ENCODE measurements at regions not wholly inside any gene's neighbourhood (a gene's known extent, or its start where the extent isn't known, plus 50 kb on each side); places are given as distances from the start of the nearest gene placed in this dataset.

- Histone ChIP-seq H3K9me3 (ENCODE audit: control insufficient read depth in 2 of 3, low read length in 3 of 3) (peaks cover 0 to 8% (median 0%) of the 10 kb centered on the region in 3 experiments), H3K4me1 (ENCODE audit: control insufficient read depth in 2 of 2, insufficient read depth in 2 of 2, low read length in 2 of 2) (no peaks in the 10 kb centered on the region), H3K36me3 (ENCODE audit: control insufficient read depth in 2 of 3, insufficient read depth in 3 of 3, low read length in 3 of 3) (no peaks in the 10 kb centered on the region), H3K27ac (ENCODE audit: low read depth, low read length) (no peak overlapping the region), H3K27me3 (ENCODE audit: control insufficient read depth in 2 of 2, insufficient read depth in 2 of 2, low read length in 2 of 2) (no peaks in the 10 kb centered on the region), H3K4me3 (ENCODE audit: low read length) (no peak overlapping the region)
- DNase-seq (no peak), ATAC-seq (no peak)
- POLR2A ChIA-PET, result no interaction called here
- Mint-ChIP-seq H3K36me3 (peaks cover 0 to 4% (median 0%) of the 10 kb centered on the region in 5 donors), H3K27ac (no peak overlapping the region), H3K9me3 (peaks cover 3 to 37% (median 17%) of the 10 kb centered on the region in 11 donors), H3K27me3 (no peaks in the 10 kb centered on the region), H3K4me3 (no peak overlapping the region), H3K4me1 (no peaks in the 10 kb centered on the region)
- intact Hi-C loops (cut with micrococcal nuclease), result no loop called here
- CTCF ChIA-PET, result no interaction called here
These were observed 549.2 kb upstream of the BRINP3 start for GRCh38 chr1:191026828-191027227.

- Mint-ChIP-seq H3K36me3 (no peaks in the 10 kb centered on the region), H3K4me3 (no peak overlapping the region), H3K4me1 (no peaks in the 10 kb centered on the region), H3K9me3 (peaks cover 2 to 42% (median 13%) of the 10 kb centered on the region in 11 donors), H3K27ac (no peak overlapping the region), H3K27me3 (no peaks in the 10 kb centered on the region)
- no peaks in the 10 kb centered on the region for H3K27me3 ChIP-seq (ENCODE audit: control insufficient read depth in 2 of 2, insufficient read depth in 2 of 2, low read length in 2 of 2)
- POLR2A ChIA-PET, result no interaction called here
- H3K27ac ChIP-seq (ENCODE audit: low read depth, low read length), result no peak overlapping the region
- H3K4me3 ChIP-seq (ENCODE audit: low read length), result no peak overlapping the region
- CTCF ChIA-PET, result no interaction called here
- no peaks in the 10 kb centered on the region for H3K36me3 ChIP-seq (ENCODE audit: control insufficient read depth in 2 of 3, insufficient read depth in 3 of 3, low read length in 3 of 3)
- intact Hi-C loops (cut with micrococcal nuclease), result no loop called here
- no peaks in the 10 kb centered on the region for H3K4me1 ChIP-seq (ENCODE audit: control insufficient read depth in 2 of 2, insufficient read depth in 2 of 2, low read length in 2 of 2)
- no peaks in the 10 kb centered on the region for H3K9me3 ChIP-seq (ENCODE audit: control insufficient read depth in 2 of 3, low read length in 3 of 3)
- DNase-seq (no peak), ATAC-seq (no peak)
These were observed 556.5 kb upstream of the BRINP3 start for GRCh38 chr1:191034132-191034531.

- no peaks in the 10 kb centered on the region for H3K9me3 ChIP-seq (ENCODE audit: control insufficient read depth in 2 of 3, low read length in 3 of 3)
- no peaks in the 10 kb centered on the region for H3K36me3 Mint-ChIP-seq
- no peaks in the 10 kb centered on the region for H3K4me1 Mint-ChIP-seq
- H3K4me3 ChIP-seq (ENCODE audit: low read length), result no peak overlapping the region
- ATAC-seq (no peak), DNase-seq (no peak)
- no peak overlapping the region for H3K4me3 Mint-ChIP-seq
- no peaks in the 10 kb centered on the region for H3K36me3 ChIP-seq (ENCODE audit: control insufficient read depth in 2 of 3, insufficient read depth in 3 of 3, low read length in 3 of 3)
- intact Hi-C loops (cut with micrococcal nuclease), result no loop called here
- no peaks in the 10 kb centered on the region for H3K27me3 Mint-ChIP-seq
- H3K27me3 ChIP-seq (ENCODE audit: control insufficient read depth in 2 of 2, insufficient read depth in 2 of 2, low read length in 2 of 2), result no peaks in the 10 kb centered on the region
- peaks cover 1 to 19% (median 4%) of the 10 kb centered on the region in 11 donors for H3K9me3 Mint-ChIP-seq
- no peak overlapping the region for H3K27ac Mint-ChIP-seq
- CTCF ChIA-PET, result interaction anchor here (0.6 kb wide), 1 partner anchor 561 kb away, joined by 3 read pairs; no protein-coding TSS in a partner anchor
- H3K4me1 ChIP-seq (ENCODE audit: control insufficient read depth in 2 of 2, insufficient read depth in 2 of 2, low read length in 2 of 2), result no peaks in the 10 kb centered on the region
- POLR2A ChIA-PET, result no interaction called here
- no peak overlapping the region for H3K27ac ChIP-seq (ENCODE audit: low read depth, low read length)
These were observed 565.4 kb upstream of the BRINP3 start for GRCh38 chr1:191043066-191043465.

- no peaks in the 10 kb centered on the region for H3K4me1 Mint-ChIP-seq
- no peak overlapping the region for H3K27ac Mint-ChIP-seq
- H3K36me3 Mint-ChIP-seq, result no peaks in the 10 kb centered on the region
- Histone ChIP-seq H3K4me1 (ENCODE audit: control insufficient read depth in 2 of 2, insufficient read depth in 2 of 2, low read length in 2 of 2) (no peaks in the 10 kb centered on the region), H3K27ac (ENCODE audit: low read depth, low read length) (no peak overlapping the region), H3K27me3 (ENCODE audit: control insufficient read depth in 2 of 2, insufficient read depth in 2 of 2, low read length in 2 of 2) (no peaks in the 10 kb centered on the region), H3K4me3 (ENCODE audit: low read length) (no peak overlapping the region), H3K9me3 (ENCODE audit: control insufficient read depth in 2 of 3, low read length in 3 of 3) (no peaks in the 10 kb centered on the region), H3K36me3 (ENCODE audit: control insufficient read depth in 2 of 3, insufficient read depth in 3 of 3, low read length in 3 of 3) (no peaks in the 10 kb centered on the region)
- H3K4me3 Mint-ChIP-seq, result no peak overlapping the region
- ATAC-seq (no peak), DNase-seq (no peak)
- intact Hi-C loops (cut with micrococcal nuclease), result no loop called here
- CTCF ChIA-PET, result no interaction called here
- POLR2A ChIA-PET, result no interaction called here
- H3K9me3 Mint-ChIP-seq, result peaks cover 0 to 47% (median 9%) of the 10 kb centered on the region in 11 donors
- H3K27me3 Mint-ChIP-seq, result no peaks in the 10 kb centered on the region
These were observed 572.1 kb upstream of the BRINP3 start for GRCh38 chr1:191049781-191050180.

- intact Hi-C loops (cut with micrococcal nuclease), result no loop called here
- POLR2A ChIA-PET, result no interaction called here
- no peaks in the 10 kb centered on the region for H3K4me1 Mint-ChIP-seq
These were observed 575.2 kb upstream of the BRINP3 start for GRCh38 chr1:191052888-191053287.

GRCh38 chr1:191065346-191065745, 587.7 kb upstream of the BRINP3 start:
- intact Hi-C loops (cut with micrococcal nuclease), result no loop called here
- DNase-seq, result no peak

More at GRCh38 chr1:191052888-191053287, 575.2 kb upstream of the BRINP3 start:
- Mint-ChIP-seq H3K4me3 (no peak overlapping the region), H3K36me3 (no peaks in the 10 kb centered on the region), H3K27me3 (no peaks in the 10 kb centered on the region), H3K9me3 (peaks cover 0 to 38% (median 9%) of the 10 kb centered on the region in 11 donors), H3K27ac (no peak overlapping the region)
- H3K9me3 ChIP-seq (ENCODE audit: control insufficient read depth in 2 of 3, low read length in 3 of 3), result no peaks in the 10 kb centered on the region
- no peak overlapping the region for H3K27ac ChIP-seq (ENCODE audit: low read depth, low read length)
- no peak overlapping the region for H3K4me3 ChIP-seq (ENCODE audit: low read length)
- no peak for DNase-seq
- no peaks in the 10 kb centered on the region for H3K27me3 ChIP-seq (ENCODE audit: control insufficient read depth in 2 of 2, insufficient read depth in 2 of 2, low read length in 2 of 2)
- H3K4me1 ChIP-seq (ENCODE audit: control insufficient read depth in 2 of 2, insufficient read depth in 2 of 2, low read length in 2 of 2), result no peaks in the 10 kb centered on the region
- no peaks in the 10 kb centered on the region for H3K36me3 ChIP-seq (ENCODE audit: control insufficient read depth in 2 of 3, insufficient read depth in 3 of 3, low read length in 3 of 3)
- CTCF ChIA-PET, result no interaction called here
- no peak for ATAC-seq

GRCh38 chr1:191065771-191066170, 588.1 kb upstream of the BRINP3 start:
- H3K27me3 ChIP-seq (ENCODE audit: control insufficient read depth in 2 of 2, insufficient read depth in 2 of 2, low read length in 2 of 2), result no peaks in the 10 kb centered on the region
- CTCF ChIA-PET, result no interaction called here
- no peak overlapping the region for H3K27ac ChIP-seq (ENCODE audit: low read depth, low read length)
- H3K4me3 Mint-ChIP-seq, result no peak overlapping the region
- H3K4me1 Mint-ChIP-seq, result no peaks in the 10 kb centered on the region
- H3K27me3 Mint-ChIP-seq, result no peaks in the 10 kb centered on the region
- ATAC-seq, result no peak
- peaks cover 3 to 22% (median 10%) of the 10 kb centered on the region in 11 donors for H3K9me3 Mint-ChIP-seq
- POLR2A ChIA-PET, result no interaction called here
- H3K9me3 ChIP-seq (ENCODE audit: control insufficient read depth in 2 of 3, low read length in 3 of 3), result no peaks in the 10 kb centered on the region
- H3K36me3 ChIP-seq (ENCODE audit: control insufficient read depth in 2 of 3, insufficient read depth in 3 of 3, low read length in 3 of 3), result no peaks in the 10 kb centered on the region
- H3K27ac Mint-ChIP-seq, result no peak overlapping the region
- no peak overlapping the region for H3K4me3 ChIP-seq (ENCODE audit: low read length)
- intact Hi-C loops (cut with micrococcal nuclease), result no loop called here
- H3K36me3 Mint-ChIP-seq, result no peaks in the 10 kb centered on the region
- no peaks in the 10 kb centered on the region for H3K4me1 ChIP-seq (ENCODE audit: control insufficient read depth in 2 of 2, insufficient read depth in 2 of 2, low read length in 2 of 2)
- DNase-seq, result no peak

More at GRCh38 chr1:191065346-191065745, 587.7 kb upstream of the BRINP3 start:
- no peak for ATAC-seq
- H3K4me1 ChIP-seq (ENCODE audit: control insufficient read depth in 2 of 2, insufficient read depth in 2 of 2, low read length in 2 of 2), result no peaks in the 10 kb centered on the region
- ChIA-PET CTCF (no interaction called here), POLR2A (no interaction called here)
- H3K36me3 ChIP-seq (ENCODE audit: control insufficient read depth in 2 of 3, insufficient read depth in 3 of 3, low read length in 3 of 3), result no peaks in the 10 kb centered on the region
- Mint-ChIP-seq H3K27me3 (no peaks in the 10 kb centered on the region), H3K9me3 (peaks cover 3 to 23% (median 11%) of the 10 kb centered on the region in 11 donors), H3K36me3 (peaks cover 0 to 2% (median 0%) of the 10 kb centered on the region in 5 donors), H3K4me3 (no peak overlapping the region), H3K4me1 (no peaks in the 10 kb centered on the region), H3K27ac (no peak overlapping the region)
- H3K27ac ChIP-seq (ENCODE audit: low read depth, low read length), result no peak overlapping the region
- no peak overlapping the region for H3K4me3 ChIP-seq (ENCODE audit: low read length)
- no peaks in the 10 kb centered on the region for H3K27me3 ChIP-seq (ENCODE audit: control insufficient read depth in 2 of 2, insufficient read depth in 2 of 2, low read length in 2 of 2)
- H3K9me3 ChIP-seq (ENCODE audit: control insufficient read depth in 2 of 3, low read length in 3 of 3), result no peaks in the 10 kb centered on the region

Measured in naive thymus-derived CD4-positive, alpha-beta T cell (primary cell).